GM19240 (cell line): ENCODE measurements at regions not wholly inside any gene's neighbourhood (a gene's known extent, or its start where the extent isn't known, plus 50 kb on each side); places are given as distances from the start of the nearest gene placed in this dataset.
"Not testable (repeated sequence)": the region's sequence is repeated elsewhere in the genome, so short reads cannot be mapped to it uniquely, and the experiment has no call there.

Experiments used
- DNase-seq: peaks from one replicate; pipeline ENCODE4 v3.0.0; 2011; ENCODE audit warnings: low spot score; ENCODE audit not compliant: insufficient read length

DNA sequence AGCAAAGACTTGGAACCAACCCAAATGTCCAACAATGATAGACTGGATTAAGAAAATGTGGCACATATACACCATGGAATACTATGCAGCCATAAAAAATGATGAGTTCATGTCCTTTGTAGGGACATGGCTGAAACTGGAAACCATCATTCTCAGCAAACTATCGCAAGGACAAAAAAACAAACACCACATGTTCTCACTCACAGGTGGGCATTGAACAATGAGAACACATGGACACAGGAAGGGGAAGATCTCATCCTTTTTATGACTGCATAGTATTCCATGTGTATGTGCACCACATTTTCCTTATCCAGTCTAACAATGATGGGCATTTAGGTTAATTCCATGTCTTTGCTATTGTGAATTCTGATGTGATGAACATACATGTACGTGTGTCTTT is 652.0 kb upstream of the LRRN3 start:
- not testable (repeated sequence) for DNase-seq

DNA sequence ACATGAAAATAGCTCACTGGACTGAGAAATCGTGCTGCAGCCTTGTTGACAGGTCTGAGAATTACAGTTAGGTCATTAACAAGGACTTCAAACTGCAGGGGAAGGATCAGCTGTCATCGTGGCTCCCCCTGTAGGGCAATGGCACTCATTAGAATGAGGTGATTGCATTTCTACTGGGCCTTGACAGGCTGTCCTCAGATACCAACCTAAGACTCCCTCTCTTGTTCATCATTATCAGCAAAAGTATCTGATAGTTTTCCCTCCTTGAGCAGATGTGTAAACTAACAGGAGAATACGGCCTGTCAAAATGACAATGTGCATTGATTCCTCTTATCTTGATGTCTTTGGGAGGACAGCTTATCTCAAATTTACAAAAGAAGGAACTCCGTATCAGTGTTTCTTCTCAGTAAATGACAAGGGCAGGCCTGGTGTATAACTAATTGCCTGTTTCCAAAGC is 648.5 kb upstream of the LRRN3 start:
- DNase-seq, result peak; percentile 3

DNA sequence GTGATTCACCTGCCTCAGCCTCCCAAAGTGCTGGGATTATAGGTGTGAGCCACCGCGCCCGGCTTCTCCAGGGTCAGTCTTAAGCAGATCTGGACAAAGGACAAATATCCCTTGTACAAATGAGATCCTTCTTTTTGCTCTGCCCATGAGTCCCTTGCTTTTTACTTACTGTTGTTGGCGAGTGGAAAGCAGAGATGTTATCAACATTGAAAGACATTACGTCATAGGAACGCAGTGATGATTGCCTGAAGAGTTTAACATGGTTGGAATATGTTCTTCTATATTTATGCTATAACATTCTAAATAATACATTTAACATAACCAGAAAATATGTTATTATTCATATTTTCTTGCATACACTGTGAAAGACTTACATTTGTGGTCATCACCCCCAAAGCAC is 644.3 kb upstream of the LRRN3 start:
- DNase-seq, result no peak

DNA sequence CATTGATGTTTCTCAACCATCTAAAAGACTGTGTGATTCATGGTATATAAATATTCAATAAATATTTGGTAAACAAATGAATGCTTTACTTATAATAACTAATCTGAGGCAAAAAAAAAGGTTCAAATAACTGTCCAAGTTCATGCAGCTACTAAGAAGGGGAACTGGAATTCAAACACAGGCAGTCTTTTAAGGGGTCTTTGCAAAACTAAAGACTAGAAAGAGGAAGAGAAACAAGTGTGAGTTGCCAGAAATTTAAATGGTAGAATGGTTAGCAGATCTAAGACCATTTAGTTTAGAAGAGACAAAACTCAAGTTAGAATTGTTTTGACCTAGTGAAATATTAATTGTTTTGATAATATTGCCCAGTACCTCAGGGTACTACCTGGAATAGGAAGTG is 642.0 kb upstream of the LRRN3 start:
- DNase-seq, result no peak

DNA sequence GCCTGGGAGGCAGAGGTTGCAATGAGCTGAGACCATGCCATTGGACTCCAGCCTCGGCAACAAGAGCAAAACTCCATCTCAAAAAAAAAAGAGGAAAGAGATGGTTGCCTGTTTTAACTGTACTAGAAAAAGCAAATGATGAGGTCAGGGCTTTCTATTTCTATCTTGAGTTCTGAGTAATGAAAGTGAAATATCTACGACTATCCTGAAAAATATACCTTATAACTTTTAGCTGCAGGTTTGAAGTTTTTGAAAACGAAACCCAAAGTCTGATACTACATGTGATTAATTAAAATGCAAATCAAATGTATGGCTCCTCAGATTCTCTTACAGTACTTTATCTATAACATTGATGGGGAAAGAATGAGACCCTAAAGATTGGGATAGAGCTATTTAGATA is 636.2 kb upstream of the LRRN3 start:
- no peak for DNase-seq

DNA sequence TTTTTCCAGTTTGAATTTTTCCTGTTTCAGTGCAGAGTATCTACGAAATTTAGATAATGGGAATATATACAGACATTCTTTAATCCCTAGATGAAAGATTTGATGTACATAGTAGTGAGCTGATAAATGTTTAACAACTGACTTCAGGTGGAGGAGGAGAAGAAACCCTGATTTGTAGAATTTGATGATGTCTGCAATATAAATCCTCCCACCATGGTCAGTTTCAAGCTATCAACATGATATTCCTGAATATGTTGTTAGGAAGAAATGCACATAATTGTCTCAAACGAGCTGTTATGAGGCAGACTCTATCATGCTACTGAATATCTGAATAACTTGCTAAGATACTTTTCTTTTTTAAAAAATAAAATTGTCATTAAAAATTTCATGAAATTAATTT is 629.3 kb upstream of the LRRN3 start:
- no peak for DNase-seq

DNA sequence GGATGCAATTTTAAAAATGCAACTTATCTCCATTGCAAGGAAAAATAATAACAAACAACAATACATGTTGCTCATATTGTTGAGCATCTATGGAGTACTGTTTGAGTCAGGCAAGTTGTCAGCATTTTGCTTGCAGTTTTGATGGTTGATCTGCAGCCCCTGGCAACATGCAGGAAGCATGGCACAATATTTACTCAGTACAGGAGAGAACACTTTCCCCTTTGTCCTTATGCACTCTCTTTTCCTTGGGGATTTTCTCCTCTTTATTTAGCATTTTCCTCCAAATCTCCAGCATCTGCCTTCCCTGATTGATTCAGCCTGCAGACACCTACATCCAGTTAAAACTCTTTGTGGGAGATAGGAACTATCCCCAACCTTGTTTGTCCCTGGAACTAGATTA is 620.5 kb upstream of the LRRN3 start:
- no peak for DNase-seq

DNA sequence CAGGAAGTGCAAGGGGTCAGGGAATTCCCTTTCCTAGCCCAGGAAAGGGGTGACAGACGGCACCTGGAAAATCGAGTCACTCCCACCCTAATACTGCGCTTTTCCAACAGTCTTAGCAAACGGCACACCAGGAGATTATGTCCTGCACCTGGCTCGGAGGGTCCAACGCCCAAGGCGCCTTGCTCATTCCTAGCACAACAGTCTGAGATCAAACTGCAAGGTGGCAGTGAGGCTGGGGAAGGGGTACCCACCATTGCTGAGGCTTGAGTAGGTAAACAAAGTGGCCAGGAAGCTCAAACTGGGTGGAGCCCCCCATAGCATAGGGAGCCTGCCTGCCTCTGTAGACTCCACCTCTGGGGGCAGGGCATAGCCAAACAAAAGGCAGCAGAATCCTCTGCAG is 618.5 kb upstream of the LRRN3 start:
- not testable (repeated sequence) for DNase-seq

DNA sequence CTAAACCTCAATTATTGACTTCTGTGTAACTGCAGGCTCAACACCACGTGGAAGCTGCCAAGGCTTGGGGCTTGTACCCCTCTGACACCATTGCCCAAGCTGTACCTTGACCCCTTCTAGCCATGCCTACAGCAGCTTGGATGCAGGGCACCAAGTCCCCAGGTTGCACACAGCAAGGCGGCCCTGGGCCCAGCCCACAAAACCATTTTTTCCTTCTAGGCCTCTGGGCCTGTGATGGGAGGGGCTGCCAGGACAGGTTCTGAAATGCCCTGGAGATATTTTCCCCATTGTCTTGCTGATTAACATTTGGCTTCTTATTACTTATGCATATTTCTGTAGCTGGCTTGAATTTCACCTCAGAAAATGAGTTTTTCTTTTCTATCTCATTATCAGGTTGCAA is 610.0 kb upstream of the LRRN3 start:
- no peak for DNase-seq

DNA sequence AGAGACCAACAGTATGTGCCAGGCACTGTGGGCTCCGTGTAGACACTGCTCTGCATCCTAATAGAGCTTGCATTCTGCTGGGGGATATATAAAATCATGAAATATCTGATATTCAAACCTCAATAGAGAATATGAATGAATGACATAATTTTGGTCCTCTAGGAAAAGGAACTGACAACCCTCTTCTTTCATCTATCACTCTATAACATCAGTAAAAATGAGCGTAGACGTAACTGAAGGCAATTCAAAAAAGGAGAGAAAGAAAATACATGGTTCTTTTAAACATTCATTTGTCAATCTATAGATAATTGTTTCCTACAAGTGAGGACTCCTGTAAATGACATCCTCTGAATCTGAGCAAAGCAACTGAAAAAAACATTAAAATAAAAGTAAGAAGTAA is 607.4 kb upstream of the LRRN3 start:
- no peak for DNase-seq

DNA sequence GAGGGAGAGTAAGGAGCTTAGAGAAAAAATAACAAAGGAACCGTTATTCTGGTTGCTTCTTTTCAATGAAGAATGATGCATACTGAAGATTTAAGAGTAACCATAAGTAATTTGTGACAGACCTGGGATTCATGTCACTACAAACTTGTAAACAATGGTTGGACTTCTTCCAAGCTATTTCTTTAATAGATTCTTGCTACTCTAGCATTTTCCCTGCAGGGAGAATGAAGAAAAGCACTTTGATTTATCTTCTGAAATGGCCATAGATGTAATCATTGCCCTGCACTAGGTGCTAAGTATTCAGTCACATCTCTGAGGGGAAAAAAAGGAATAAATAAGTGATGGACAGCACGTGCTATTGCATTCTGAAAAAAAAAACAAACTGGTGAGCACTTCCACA is 606.6 kb upstream of the LRRN3 start:
- no peak for DNase-seq

DNA sequence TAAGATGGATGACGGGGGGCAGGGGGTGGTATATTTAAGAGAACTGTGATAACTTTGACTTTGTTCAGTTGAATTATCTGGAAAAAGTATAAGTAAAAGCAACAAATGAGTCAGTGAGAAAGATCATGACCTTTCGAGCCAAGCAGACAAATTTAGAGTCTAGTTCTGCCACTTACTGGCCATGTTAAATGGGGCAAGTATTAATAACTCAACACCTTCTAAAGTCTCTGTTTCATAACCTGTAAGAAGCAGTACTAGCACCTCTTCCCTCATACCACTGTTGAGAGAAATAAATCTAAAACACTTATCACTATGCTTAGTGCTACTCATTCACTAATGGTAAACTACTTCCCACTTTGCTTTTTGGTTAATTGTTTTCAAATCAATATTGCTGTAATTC is 604.4 kb upstream of the LRRN3 start:
- no peak for DNase-seq

DNA sequence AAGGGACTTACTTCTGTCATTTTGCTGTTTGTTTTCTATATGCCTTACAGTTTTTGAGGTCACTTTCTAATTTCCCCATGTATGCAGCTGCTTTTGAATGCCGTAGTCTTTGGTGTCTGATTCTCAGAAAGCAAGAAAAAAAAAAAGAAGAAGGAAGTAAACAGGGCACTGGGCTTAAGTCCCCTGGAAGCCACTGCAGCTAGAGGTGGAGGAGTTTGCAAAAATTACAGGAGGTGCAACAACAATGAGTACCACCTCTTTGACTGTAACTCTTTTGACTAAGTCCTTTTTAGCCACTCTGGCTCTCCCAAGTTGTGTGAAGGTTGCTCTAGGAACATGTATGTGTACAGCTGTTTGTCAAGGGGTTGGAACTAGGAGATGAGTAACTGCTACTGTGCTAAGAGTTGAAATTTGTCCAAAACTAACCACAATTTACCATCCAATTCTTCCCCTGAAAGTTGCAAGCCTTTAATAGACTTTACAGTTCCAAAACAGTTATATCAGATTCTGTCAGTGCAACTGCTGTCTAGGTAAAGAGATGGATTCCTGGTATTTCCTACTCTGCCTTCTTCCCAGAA is 588.0 kb upstream of the LRRN3 start:
- no peak for DNase-seq

DNA sequence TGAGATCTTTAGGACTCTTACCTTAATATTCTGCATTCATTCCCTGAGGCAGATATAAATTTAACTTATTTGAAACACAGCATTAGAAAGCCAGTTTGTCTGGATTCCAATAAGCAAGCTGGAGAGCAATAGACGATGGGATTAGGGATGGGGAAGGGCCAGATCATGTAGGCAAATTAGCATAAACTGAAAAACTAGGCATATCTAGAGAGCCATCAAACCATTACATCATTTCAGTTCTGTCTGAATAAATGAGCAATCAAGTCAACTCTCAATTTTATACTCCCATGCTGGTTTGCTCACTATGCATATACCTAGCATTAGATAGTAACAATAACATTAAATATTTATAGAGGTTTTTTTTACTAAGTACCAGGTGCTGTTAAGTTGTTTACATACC is 583.6 kb upstream of the LRRN3 start:
- DNase-seq, result no peak

DNA sequence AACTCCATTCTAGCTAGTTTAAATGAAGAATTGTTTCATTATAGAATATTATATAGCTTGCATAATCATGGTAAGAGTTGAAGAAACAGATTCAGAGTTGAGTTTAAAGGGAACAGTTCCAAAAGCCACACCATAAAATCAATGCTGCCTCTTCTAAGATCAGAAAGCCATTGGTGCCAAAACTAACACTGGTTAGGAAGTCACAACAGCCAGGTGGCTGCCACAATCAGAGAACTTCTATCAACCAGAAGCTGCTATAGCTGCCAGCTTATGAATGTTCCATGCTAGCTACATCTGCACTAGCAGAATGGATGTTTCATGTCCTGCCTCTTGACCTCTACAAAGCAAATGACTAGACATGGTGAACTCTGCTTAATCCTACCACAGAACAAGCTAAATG is 583.1 kb upstream of the LRRN3 start:
- DNase-seq, result no peak

DNA sequence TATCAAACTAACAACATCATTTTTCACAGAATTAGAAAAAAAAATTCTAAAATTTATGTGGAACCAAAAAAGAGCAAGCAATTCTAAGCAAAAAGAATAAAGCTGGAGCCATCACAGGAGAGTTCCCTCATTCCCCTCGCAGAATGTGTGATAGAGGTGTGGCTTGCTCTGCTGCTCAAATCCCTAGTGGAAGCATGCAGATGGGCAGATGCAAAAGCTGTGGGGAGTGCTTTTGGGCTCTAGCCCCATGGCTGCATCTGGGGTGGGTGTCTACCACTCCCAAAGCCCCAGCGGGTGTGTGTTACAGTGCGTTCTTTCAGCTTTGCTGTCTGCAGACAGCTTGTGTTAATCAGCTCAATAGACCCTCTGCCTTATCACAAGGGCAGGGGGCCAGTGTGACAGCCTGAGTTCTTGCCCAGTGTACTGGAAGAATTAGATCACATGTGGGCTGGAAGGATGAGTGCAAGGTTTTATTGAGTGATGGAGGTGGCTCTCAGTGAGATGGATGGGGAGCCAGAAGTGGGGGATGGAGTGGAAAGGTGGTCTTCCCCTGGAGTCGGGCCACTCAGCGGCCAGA is 575.9 kb upstream of the LRRN3 start:
- not testable (repeated sequence) for DNase-seq

DNA sequence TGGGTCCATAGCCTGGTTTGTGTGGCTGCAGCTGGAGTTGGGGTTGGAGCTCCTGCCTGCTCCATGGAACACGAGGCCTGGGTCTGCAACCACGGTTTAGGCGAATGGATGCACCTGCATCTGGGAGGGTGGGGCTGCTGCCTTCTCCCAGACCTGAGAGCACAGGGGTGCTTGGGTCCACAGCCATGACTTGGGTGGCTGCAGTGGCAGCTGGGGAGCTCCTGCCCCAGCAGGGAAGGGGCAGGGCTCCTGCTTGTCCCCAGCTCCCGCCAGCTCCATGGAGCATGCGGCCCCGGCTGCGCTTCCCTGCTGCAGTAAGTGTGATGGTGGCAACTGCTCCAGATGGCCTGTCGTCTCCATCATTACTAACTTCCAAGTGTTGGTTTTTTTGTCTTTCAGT is 571.1 kb upstream of the LRRN3 start:
- DNase-seq, result no peak

DNA sequence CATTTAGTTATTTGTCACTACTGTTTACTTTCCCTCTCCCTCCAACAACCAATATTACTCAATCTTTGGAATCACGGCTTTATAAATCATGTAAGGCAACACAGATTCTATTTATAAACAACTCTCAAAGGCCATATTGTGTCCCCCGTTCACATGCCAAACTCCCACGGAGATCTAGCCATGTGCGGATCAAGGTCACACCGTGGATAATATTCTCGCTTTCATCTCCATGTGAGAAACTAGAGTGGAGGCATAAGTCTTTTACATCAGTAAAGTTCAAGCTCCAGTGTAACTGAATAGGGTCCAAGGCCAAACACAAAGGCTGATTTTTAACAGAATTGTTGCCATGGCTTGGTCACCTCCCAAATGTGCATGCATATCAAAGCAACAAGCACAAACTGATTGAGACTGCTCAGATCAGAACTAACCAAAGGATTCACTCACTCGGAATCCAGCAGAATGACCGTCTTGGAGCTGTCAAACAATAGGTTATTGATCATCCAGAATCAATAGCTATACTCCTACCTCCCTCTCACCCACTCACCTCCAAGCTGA is 569.5 kb upstream of the LRRN3 start:
- no peak for DNase-seq

DNA sequence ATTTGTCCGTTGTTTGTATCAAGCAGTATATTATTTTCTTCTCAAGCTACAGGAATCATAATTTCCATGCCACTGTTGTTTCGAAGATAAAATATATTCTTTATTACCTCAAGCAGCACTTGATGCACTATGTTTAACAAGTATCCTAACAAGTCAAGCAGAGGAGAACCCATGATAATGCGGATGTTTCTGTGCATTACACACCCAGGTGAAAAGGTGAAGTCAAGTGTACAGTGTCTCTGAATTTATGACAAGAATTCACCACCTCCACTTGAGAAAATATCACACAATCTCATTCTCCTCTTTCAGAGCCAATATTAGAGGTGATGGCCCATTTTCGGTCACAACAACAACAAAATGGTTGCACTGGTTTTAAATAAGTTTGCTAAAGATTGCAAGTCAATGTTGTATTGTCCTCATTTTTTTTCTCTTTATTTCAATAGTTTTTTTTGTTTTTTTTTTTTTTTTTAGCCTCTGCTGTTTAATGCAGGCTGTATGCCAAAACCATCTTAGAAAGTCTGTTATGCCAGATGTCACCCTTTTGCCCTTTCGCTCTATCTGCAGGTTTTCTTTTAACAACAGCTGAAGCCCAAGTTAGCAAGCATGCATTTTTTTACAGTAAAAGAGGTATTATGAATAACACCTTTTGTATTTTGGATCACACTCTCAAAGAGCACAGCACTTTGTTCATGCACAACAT is 568.7 kb upstream of the LRRN3 start:
- no peak for DNase-seq

DNA sequence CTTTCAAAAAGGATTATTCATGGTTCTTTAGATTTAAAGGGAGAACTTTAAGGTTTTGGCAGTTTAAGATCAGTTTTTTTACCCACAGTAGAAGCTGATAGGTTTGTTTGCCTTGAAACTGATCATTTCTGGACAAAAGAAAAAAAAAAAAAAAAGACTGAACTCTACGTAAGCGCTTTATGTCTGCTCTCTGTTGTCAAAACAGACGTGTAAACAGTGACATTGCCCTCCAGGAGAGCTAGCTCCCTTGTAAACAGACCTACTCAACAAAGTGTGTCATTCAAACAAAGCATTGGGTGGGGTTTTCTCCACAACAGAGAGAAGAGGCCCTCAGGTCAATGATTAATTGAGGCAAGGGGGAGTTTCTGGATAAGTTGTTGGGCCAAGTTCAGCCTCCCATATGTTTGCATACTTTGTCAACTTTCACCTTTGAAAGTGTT is 568.1 kb upstream of the LRRN3 start:
- no peak for DNase-seq

DNA sequence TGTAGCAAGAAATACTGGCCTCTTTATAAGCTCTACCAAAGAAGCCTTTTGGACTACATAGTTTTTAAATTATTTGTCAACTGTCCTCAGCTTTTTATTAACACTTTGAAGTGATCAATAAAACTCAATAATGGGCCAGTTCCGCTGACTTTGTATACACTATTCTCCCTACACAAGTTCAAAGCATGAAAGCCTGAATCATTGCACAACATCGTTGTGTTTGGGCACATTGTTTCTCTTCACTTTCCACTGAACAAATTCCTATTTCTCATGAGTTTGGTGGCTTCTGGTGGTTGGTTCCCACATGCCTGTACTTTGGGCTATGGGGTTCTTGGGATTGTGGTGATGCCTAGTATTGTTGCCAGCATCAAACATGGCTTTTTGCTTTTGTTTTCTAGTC is 561.8 kb upstream of the LRRN3 start:
- no peak for DNase-seq

DNA sequence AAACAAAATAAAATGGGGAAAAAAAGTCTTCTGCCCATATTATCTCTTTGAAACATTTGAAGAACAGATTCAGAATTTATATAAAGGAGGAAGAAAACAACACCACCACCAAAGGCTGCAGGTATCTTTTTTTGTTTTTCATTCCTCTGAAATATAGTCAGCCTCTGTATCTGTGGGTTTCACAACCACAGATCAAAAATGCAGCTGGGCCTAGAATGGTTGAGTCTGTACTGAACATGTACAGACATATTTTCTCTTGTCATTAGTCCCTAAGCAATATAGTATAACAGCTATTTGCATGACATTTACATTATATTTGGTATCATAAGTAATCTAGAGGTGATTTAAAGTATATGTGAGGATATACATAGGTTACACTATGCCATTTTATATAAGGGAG is 559.7 kb upstream of the LRRN3 start:
- no peak for DNase-seq
